Adrenal gland (tissue), 9 donors: ENCODE measurements at regions not wholly inside any gene's neighbourhood (a gene's known extent, or its start where the extent isn't known, plus 50 kb on each side); places are given as distances from the start of the nearest gene placed in this dataset.

Experiments used
- DNase-seq, 7 donors: peaks; one replicate each; pipeline ENCODE4 v3.0.0-alpha.2; 2019 to 2020
- H3K27ac ChIP-seq, 5 donors: fragments of 200-600 bp; sonication (generic) in 4 of 5; 1 replicate in 3 of 5; 2 replicates in 2 of 5; pipeline versions ENCODE4 v1.5.1 to v1.8.0; 2016 to 2020; ENCODE audit warnings: mild to moderate bottlenecking in 1 of 5
- H3K27me3 ChIP-seq: fragments of 200-600 bp; 2 replicates; pipeline ENCODE4 v1.8.0; 2021
- H3K36me3 ChIP-seq, 2 donors: fragments of 200-600 bp; replicated peaks in 1 of 2; 1 replicate in 1 of 2; 2 replicates in 1 of 2; pipeline versions ENCODE4 v1.5.1 to v1.8.0; 2018 to 2022
- H3K4me1 ChIP-seq, 2 donors: fragments of 200-600 bp; replicated peaks in 1 of 2; 1 replicate in 1 of 2; 2 replicates in 1 of 2; pipeline versions ENCODE4 v1.5.1 to v1.8.0; 2018 to 2021
- H3K4me3 ChIP-seq, 4 donors: fragments of 200-600 bp; sonication (generic) in 3 of 4; one replicate each; pipeline ENCODE4 v1.5.1; 2016 to 2018
- H3K9me3 ChIP-seq, 3 donors: fragments of 200-600 bp; sonication (generic) in 1 of 3; replicated peaks in 1 of 3; 1 replicate in 2 of 3; 2 replicates in 1 of 3; pipeline versions ENCODE4 v1.5.1 to v1.8.0; 2016 to 2021
- CTCF ChIP-seq, 6 experiments: fragments of 450-650 bp in 4 of 6; fragments of 200-600 bp in 2 of 6; sonication (generic) in 1 of 6; IDR thresholded peaks; 1 replicate in 5 of 6; 2 replicates in 1 of 6; pipeline versions ENCODE4 v1.5.1 to v1.8.0; 2016 to 2021; ENCODE audit warnings: antibody characterized with exemption in 6 of 6, mild to moderate bottlenecking in 2 of 6, moderate library complexity in 1 of 6
- POLR2A ChIP-seq, 2 donors: fragments of 450-650 bp; IDR thresholded peaks; one replicate each; pipeline ENCODE4 v1.6.1; 2017; ENCODE audit warnings: antibody characterized with exemption in 2 of 2, mild to moderate bottlenecking in 2 of 2, moderate library complexity in 1 of 2
- WGBS, 4 donors: extraction: QIAGEN DNeasy Blood & Tissue Kit in 2 of 4; methylation state at CpG; one replicate each; pipeline versions ENCODE4 v1.1.5 to v1.1.7; 2013 to 2017; 5-methylcytosine and 5-hydroxymethylcytosine counted together
- intact Hi-C, 2 donors: fragments of 100-400 bp; cut with DNase I; formaldehyde crosslinking; loops; one replicate each; pipeline versions ENCODE4 v1.14.1 to v1.15.0; 2022 to 2023
- donor health status: healthy with polysubstance abuse.
- donor health status: Bipolar disorder and iron deficiency.
- donor health status: DM: yes; HTN: yes; CAD: no.
- donor health status: DM: no; HTN: no; CAD: no.
- donor health status: DM: no; HTN: no; CAD: no.

GRCh38 chr5:135704616-135705015, 125.8 kb upstream of the CXCL14 start:
- Histone ChIP-seq H3K27me3 (no peaks in the 10 kb centered on the region), H3K4me1 (no peaks in the 10 kb centered on the region), H3K36me3 (no peaks in the 10 kb centered on the region), H3K4me3 (no peak overlapping the region), H3K27ac (no peak overlapping the region), H3K9me3 (no peaks in the 10 kb centered on the region)
- 61 to 74% (median 65%) methylated on average over 2 of the region's 2 CpGs for WGBS, 4 donors
- TF ChIP-seq POLR2A (IDR thresholded peaks at IDR 0.05), result no peak
- no peak for DNase-seq
- intact Hi-C loops, result no loop called here

DNA sequence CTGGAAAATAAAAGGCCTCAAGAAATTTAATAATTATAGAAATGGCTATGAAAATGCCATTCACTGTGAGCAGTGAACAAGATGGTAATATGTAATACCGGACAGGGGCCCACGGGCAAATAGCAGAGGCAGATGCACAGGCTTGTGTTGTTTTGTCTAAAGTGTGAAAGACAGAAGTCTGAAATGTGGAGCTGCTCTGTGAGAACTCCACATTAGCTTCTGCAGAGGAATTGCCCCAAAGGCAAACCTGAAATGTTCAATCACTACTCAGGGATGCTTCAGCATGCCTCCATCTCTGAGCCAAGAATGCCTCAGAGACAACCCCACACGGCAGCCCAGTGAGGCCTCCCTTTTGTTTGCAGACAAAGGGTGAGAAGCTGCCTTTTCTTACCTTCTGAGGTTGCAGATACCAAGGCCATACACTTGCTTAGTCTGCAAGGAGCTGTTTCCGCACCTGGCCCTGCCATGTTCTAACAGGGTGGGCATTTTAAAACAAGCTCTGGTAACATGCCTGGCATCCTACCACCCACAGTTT, 124.3 kb upstream of the CXCL14 start:
- intact Hi-C loops, result no loop called here

GRCh38 chr5:135702191-135702590, 123.4 kb upstream of the CXCL14 start:
- no peak for TF ChIP-seq CTCF (IDR thresholded peaks at IDR 0.05)
- TF ChIP-seq POLR2A (IDR thresholded peaks at IDR 0.05), result no peak
- no peak overlapping the region for H3K27ac ChIP-seq
- intact Hi-C loops, result no loop called here
- DNase-seq, result no peak
- H3K4me3 ChIP-seq, result no peak overlapping the region
- H3K9me3 ChIP-seq, result no peaks in the 10 kb centered on the region
- H3K27me3 ChIP-seq, result no peaks in the 10 kb centered on the region
- H3K36me3 ChIP-seq, result no peaks in the 10 kb centered on the region
- WGBS, 4 donors, result 85 to 91% (median 88%) methylated on average over 6 of the region's 6 CpGs
- no peaks in the 10 kb centered on the region for H3K4me1 ChIP-seq

More for the DNA sequence above, 124.3 kb upstream of the CXCL14 start:
- Histone ChIP-seq H3K9me3 (no peaks in the 10 kb centered on the region), H3K27me3 (no peaks in the 10 kb centered on the region), H3K4me1 (no peaks in the 10 kb centered on the region), H3K27ac (no peak overlapping the region), H3K4me3 (no peak overlapping the region), H3K36me3 (no peaks in the 10 kb centered on the region)
- 64 to 77% (median 74%) methylated on average over 4 of the region's 4 CpGs for WGBS, 4 donors
- no peak for TF ChIP-seq POLR2A (IDR thresholded peaks at IDR 0.05)
- no peak for TF ChIP-seq CTCF (IDR thresholded peaks at IDR 0.05)
- DNase-seq, result no peak

GRCh38 chr5:135700731-135701130, 121.9 kb upstream of the CXCL14 start:
- Histone ChIP-seq H3K36me3 (no peaks in the 10 kb centered on the region), H3K27ac (no peak overlapping the region), H3K4me1 (no peaks in the 10 kb centered on the region), H3K27me3 (no peaks in the 10 kb centered on the region), H3K4me3 (no peak overlapping the region), H3K9me3 (no peaks in the 10 kb centered on the region)
- TF ChIP-seq CTCF (IDR thresholded peaks at IDR 0.05) (no peak), POLR2A (IDR thresholded peaks at IDR 0.05) (no peak)
- WGBS, 4 donors, result 75 to 93% (median 82%) methylated on average over 3 to 4 of the region's 4 CpGs
- intact Hi-C loops, result no loop called here
- peak in 1 of 7 donors; percentile 7 for DNase-seq

DNA sequence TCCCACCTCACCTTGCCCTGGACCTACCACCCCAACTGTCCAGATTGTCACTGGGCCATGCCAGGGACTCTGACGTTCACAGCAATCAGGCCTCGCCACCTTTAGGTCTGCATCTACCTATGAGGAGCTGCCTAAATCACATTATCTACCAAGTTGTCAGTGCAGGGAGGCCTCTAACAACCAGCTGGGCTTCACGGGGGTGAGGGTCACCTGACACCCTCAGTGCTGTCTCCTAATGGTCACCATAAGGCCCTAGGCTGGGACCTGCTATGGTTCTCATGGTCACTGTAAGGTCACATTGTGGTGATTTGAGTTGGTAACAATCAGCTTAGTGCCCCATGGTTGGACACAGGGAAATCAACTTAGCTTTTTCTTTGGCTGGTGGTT, 119.2 kb upstream of the CXCL14 start:
- DNase-seq, result no peak
- Histone ChIP-seq H3K36me3 (no peaks in the 10 kb centered on the region), H3K27me3 (no peaks in the 10 kb centered on the region), H3K9me3 (no peaks in the 10 kb centered on the region), H3K4me1 (no peaks in the 10 kb centered on the region), H3K27ac (no peak overlapping the region), H3K4me3 (no peak overlapping the region)
- 55 to 90% (median 64%) methylated on average over 3 of the region's 3 CpGs for WGBS, 4 donors
- intact Hi-C loops, result no loop called here
- TF ChIP-seq CTCF (IDR thresholded peaks at IDR 0.05) (no peak), POLR2A (IDR thresholded peaks at IDR 0.05) (no peak)
